Ishikawa (cell line): ENCODE measurements at regions not wholly inside any gene's neighbourhood (a gene's known extent, or its start where the extent isn't known, plus 50 kb on each side); places are given as distances from the start of the nearest gene placed in this dataset.

Experiments
- CEBPB ChIP-seq: IDR thresholded peaks from 2 replicates; pipeline ENCODE4 v1.6.1; 2012
- CREB1 ChIP-seq: IDR thresholded peaks from 2 replicates; pipeline ENCODE4 v1.6.1; 2012; ENCODE audit warnings: low read depth
- EGR1 ChIP-seq: IDR thresholded peaks from 2 replicates; pipeline ENCODE4 v1.6.1; 2012
- EP300 ChIP-seq: IDR thresholded peaks from 2 replicates; pipeline ENCODE4 v1.6.1; 2012; ENCODE audit warnings: borderline replicate concordance
- FOXM1 ChIP-seq: IDR thresholded peaks from 2 replicates; pipeline ENCODE4 v1.6.1; 2012; ENCODE audit warnings: low read depth, borderline replicate concordance
- MAX ChIP-seq: IDR thresholded peaks from 2 replicates; pipeline ENCODE4 v1.6.1; 2012
- NFIC ChIP-seq: IDR thresholded peaks from 2 replicates; pipeline ENCODE4 v1.6.1; 2012
- RAD21 ChIP-seq: IDR thresholded peaks from 2 replicates; pipeline ENCODE4 v1.6.1; 2012; ENCODE audit warnings: low read depth
- REST ChIP-seq: IDR thresholded peaks from 2 replicates; pipeline ENCODE4 v1.6.1; 2012; ENCODE audit warnings: low read depth, mild to moderate bottlenecking
- TAF1 ChIP-seq: IDR thresholded peaks from 2 replicates; pipeline ENCODE4 v1.6.1; 2012; ENCODE audit warnings: low read depth, mild to moderate bottlenecking
- TCF12 ChIP-seq: IDR thresholded peaks from 2 replicates; pipeline ENCODE4 v1.6.1; 2012; ENCODE audit warnings: low read depth
- TEAD4 ChIP-seq: IDR thresholded peaks from 2 replicates; pipeline ENCODE4 v1.6.1; 2012
- USF1 ChIP-seq: IDR thresholded peaks from 2 replicates; pipeline ENCODE4 v1.6.1; 2012
- YY1 ChIP-seq: IDR thresholded peaks from 2 replicates; pipeline ENCODE4 v1.6.1; 2012; ENCODE audit warnings: low read depth
- ZBTB7A ChIP-seq: IDR thresholded peaks from 2 replicates; pipeline ENCODE4 v1.6.1; 2012; ENCODE audit warnings: low read depth

GRCh38 chr2:71880846-71881610 is 266.6 kb downstream of the CYP26B1 start:
- TF ChIP-seq YY1: no peak
- no peak for TF ChIP-seq REST
- TF ChIP-seq CEBPB: no peak
- TF ChIP-seq TEAD4: no peak
- TF ChIP-seq CREB1: no peak
- TF ChIP-seq ZBTB7A: no peak
- TF ChIP-seq EP300: no peak
- TF ChIP-seq MAX: no peak
- TF ChIP-seq FOXM1: no peak
- TF ChIP-seq USF1: no peak
- TF ChIP-seq NFIC: no peak
- TF ChIP-seq TAF1: no peak
- TF ChIP-seq RAD21: no peak
- no peak for TF ChIP-seq TCF12
- no peak for TF ChIP-seq EGR1

GRCh38 chr2:71880287-71880686 is 267.4 kb downstream of the CYP26B1 start:
- TF ChIP-seq EGR1 (no peak), ZBTB7A (no peak), EP300 (no peak), TEAD4 (no peak), NFIC (no peak), USF1 (no peak), TAF1 (no peak)

- TF ChIP-seq EGR1: no peak
- TF ChIP-seq CREB1: no peak
- TF ChIP-seq TEAD4: no peak
- no peak for TF ChIP-seq CEBPB
- no peak for TF ChIP-seq RAD21
- no peak for TF ChIP-seq REST
- TF ChIP-seq TCF12: no peak
- no peak for TF ChIP-seq TAF1
These were observed 268.0 kb downstream of the CYP26B1 start for GRCh38 chr2:71879509-71880184.

- TF ChIP-seq CEBPB: no peak
- no peak for TF ChIP-seq TAF1
- TF ChIP-seq ZBTB7A: no peak
- no peak for TF ChIP-seq EGR1
- no peak for TF ChIP-seq FOXM1
- no peak for TF ChIP-seq CREB1
- no peak for TF ChIP-seq TCF12
- no peak for TF ChIP-seq TEAD4
- no peak for TF ChIP-seq YY1
- no peak for TF ChIP-seq EP300
- TF ChIP-seq REST: no peak
- TF ChIP-seq NFIC: no peak
- no peak for TF ChIP-seq USF1
- TF ChIP-seq RAD21: no peak
- no peak for TF ChIP-seq MAX
These were observed 268.8 kb downstream of the CYP26B1 start for GRCh38 chr2:71878626-71879508.
